ENCODE measurements at regions not wholly inside any gene's neighbourhood (a gene's known extent, or its start where the extent isn't known, plus 50 kb on each side); places are given as distances from the start of the nearest gene placed in this dataset.

DNA sequence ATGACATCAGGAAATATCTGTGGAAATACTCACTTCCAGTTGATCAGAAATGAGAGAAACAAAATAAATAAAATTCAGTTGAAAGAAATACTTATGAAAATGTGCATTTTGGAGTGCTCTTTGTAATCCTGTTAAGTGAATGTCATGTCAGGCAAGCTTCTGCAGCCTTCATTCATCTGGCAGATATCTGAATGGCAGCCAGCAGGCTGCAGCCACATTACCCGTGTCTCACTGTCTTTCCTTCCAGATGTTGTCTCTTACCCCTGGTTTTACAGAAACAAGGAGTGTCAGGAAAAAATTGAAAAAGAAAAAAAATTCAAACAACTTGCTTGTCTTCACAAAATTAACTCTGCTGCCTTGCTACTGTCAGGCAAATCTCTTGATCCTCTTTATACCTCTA, 445.0 kb upstream of the RIOK2 start:
- Histone ChIP-seq H3K4me3 (no peak overlapping the region), H3K9me3 (ENCODE audit: control insufficient read depth in 4 of 4, insufficient read depth in 3 of 4, low read length in 3 of 4) (no peaks in the 10 kb centered on the region), H3K4me1 (ENCODE audit: control insufficient read depth in 5 of 5, insufficient read depth in 5 of 5, low read length in 5 of 5) (no peaks in the 10 kb centered on the region), H3K9ac (ENCODE audit: insufficient read depth in 1 of 2, low read length in 2 of 2) (no peak overlapping the region), H3K27ac (ENCODE audit: low read depth in 1 of 2, low read length in 1 of 2) (peak overlapping the region in 1 of 2 donors; percentile 9), H3K27me3 (ENCODE audit: control insufficient read depth in 3 of 3, insufficient read depth in 3 of 3, low read length in 2 of 3) (no peaks in the 10 kb centered on the region), H3K36me3 (ENCODE audit: control insufficient read depth in 4 of 4, insufficient read depth in 4 of 4, low read length in 4 of 4) (no peaks in the 10 kb centered on the region)
- WGBS, 2 donors = 46 to 73% methylated on average over 1 of the region's 1 CpG
- TF ChIP-seq, protein P1, sequence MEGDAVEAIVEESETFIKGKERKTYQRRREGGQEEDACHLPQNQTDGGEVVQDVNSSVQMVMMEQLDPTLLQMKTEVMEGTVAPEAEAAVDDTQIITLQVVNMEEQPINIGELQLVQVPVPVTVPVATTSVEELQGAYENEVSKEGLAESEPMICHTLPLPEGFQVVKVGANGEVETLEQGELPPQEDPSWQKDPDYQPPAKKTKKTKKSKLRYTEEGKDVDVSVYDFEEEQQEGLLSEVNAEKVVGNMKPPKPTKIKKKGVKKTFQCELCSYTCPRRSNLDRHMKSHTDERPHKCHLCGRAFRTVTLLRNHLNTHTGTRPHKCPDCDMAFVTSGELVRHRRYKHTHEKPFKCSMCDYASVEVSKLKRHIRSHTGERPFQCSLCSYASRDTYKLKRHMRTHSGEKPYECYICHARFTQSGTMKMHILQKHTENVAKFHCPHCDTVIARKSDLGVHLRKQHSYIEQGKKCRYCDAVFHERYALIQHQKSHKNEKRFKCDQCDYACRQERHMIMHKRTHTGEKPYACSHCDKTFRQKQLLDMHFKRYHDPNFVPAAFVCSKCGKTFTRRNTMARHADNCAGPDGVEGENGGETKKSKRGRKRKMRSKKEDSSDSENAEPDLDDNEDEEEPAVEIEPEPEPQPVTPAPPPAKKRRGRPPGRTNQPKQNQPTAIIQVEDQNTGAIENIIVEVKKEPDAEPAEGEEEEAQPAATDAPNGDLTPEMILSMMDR (IDR thresholded peaks at IDR 0.05; ENCODE audit: control extremely low read depth, extremely low read depth) = no peak
- ATAC-seq (ENCODE audit: insufficient read depth, low FRiP score) (no peak), DNase-seq (peak in 2 of 3 donors; percentile 9 to 15)

DNA sequence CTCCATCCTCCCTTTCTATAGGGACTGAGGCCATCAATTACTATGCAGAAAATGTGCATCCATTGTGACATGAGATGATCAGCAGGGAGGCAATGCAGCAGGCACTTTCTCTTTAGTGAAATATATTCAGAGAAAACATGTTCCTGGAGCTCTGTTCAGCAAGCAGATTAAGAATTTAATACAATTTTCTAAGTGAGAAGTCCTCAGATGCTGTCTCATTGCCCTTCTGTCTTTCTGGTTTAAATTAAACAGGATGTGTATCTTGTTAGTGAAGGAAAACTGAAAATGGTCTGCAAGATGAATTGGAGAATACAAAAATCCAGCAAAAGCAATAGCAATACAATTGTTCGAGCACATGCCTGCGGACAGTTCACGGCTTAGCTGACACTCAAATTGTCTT, 445.8 kb upstream of the RIOK2 start:
- TF ChIP-seq, protein P1 (IDR thresholded peaks at IDR 0.05; ENCODE audit: control extremely low read depth, extremely low read depth) = no peak
- Histone ChIP-seq H3K27me3 (ENCODE audit: control insufficient read depth in 3 of 3, insufficient read depth in 3 of 3, low read length in 2 of 3) (no peaks in the 10 kb centered on the region), H3K9me3 (ENCODE audit: control insufficient read depth in 4 of 4, insufficient read depth in 3 of 4, low read length in 3 of 4) (no peaks in the 10 kb centered on the region), H3K4me3 (no peak overlapping the region), H3K9ac (ENCODE audit: insufficient read depth in 1 of 2, low read length in 2 of 2) (no peak overlapping the region), H3K36me3 (ENCODE audit: control insufficient read depth in 4 of 4, insufficient read depth in 4 of 4, low read length in 4 of 4) (no peaks in the 10 kb centered on the region), H3K27ac (ENCODE audit: low read depth in 1 of 2, low read length in 1 of 2) (no peak overlapping the region), H3K4me1 (ENCODE audit: control insufficient read depth in 5 of 5, insufficient read depth in 5 of 5, low read length in 5 of 5) (no peaks in the 10 kb centered on the region)
- WGBS, 2 donors = 83 to 94% methylated on average over 3 of the region's 3 CpGs
- no peak for ATAC-seq (ENCODE audit: insufficient read depth, low FRiP score)
- no peak for DNase-seq

DNA sequence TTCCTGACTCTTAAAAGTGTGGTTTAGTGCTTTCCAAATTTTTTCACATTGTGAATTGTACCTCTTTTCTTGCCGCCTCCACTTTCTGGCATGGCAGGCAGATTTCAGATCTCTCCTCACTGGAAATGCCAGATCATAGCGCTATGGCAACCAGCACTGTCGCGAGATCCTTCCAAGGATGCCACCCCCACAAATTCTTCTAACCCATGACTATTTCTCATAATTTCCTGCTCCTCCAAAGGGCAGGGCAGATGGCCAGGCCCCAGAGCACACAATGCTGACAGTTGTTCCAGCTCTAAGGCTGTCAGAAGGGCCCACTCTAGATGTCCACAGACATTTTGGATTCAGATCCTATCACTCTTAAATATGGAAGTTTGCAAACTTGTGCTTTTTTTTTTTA, 446.2 kb upstream of the RIOK2 start:
- 74 to 84% methylated on average over 4 of the region's 4 CpGs for WGBS, 2 donors
- H3K27ac ChIP-seq (ENCODE audit: low read depth in 1 of 2, low read length in 1 of 2) = no peak overlapping the region
- peak; percentile 12 to 30 (median 19) for DNase-seq
- TF ChIP-seq, protein P1 (IDR thresholded peaks at IDR 0.05; ENCODE audit: control extremely low read depth, extremely low read depth) = no peak
- H3K4me1 ChIP-seq (ENCODE audit: control insufficient read depth in 5 of 5, insufficient read depth in 5 of 5, low read length in 5 of 5) = no peaks in the 10 kb centered on the region
- peak; percentile 75 for ATAC-seq (ENCODE audit: insufficient read depth, low FRiP score)
- no peak overlapping the region for H3K4me3 ChIP-seq
- no peaks in the 10 kb centered on the region for H3K9me3 ChIP-seq (ENCODE audit: control insufficient read depth in 4 of 4, insufficient read depth in 3 of 4, low read length in 3 of 4)
- no peaks in the 10 kb centered on the region for H3K27me3 ChIP-seq (ENCODE audit: control insufficient read depth in 3 of 3, insufficient read depth in 3 of 3, low read length in 2 of 3)
- no peak overlapping the region for H3K9ac ChIP-seq (ENCODE audit: insufficient read depth in 1 of 2, low read length in 2 of 2)
- no peaks in the 10 kb centered on the region for H3K36me3 ChIP-seq (ENCODE audit: control insufficient read depth in 4 of 4, insufficient read depth in 4 of 4, low read length in 4 of 4)

DNA sequence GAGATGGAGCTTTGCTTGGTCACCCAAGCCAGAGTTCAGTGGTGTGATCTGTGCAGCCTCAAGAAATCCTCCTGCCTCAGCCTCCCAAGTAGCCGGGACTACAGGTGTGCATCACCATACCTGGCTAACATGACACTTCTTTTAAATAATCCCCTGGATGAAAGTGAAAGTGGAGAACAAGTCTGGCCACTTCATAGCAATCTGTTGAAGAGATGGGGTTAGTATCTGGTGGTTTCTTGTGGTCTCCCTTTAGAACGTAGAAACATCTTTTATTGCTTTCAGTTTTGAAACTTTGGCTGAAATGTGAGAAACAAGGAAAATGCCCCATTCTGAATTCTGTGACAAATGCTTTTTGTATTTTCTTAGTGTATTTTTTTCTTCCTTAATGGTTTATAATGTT, 452.5 kb upstream of the RIOK2 start:
- Histone ChIP-seq H3K36me3 (ENCODE audit: control insufficient read depth in 4 of 4, insufficient read depth in 4 of 4, low read length in 4 of 4) (no peaks in the 10 kb centered on the region), H3K27me3 (ENCODE audit: control insufficient read depth in 3 of 3, insufficient read depth in 3 of 3, low read length in 2 of 3) (no peaks in the 10 kb centered on the region), H3K27ac (ENCODE audit: low read depth in 1 of 2, low read length in 1 of 2) (no peak overlapping the region), H3K4me3 (no peak overlapping the region), H3K4me1 (ENCODE audit: control insufficient read depth in 5 of 5, insufficient read depth in 5 of 5, low read length in 5 of 5) (no peaks in the 10 kb centered on the region), H3K9ac (ENCODE audit: insufficient read depth in 1 of 2, low read length in 2 of 2) (no peak overlapping the region), H3K9me3 (ENCODE audit: control insufficient read depth in 4 of 4, insufficient read depth in 3 of 4, low read length in 3 of 4) (no peaks in the 10 kb centered on the region)
- WGBS, 2 donors = 77 to 84% methylated on average over 2 of the region's 2 CpGs
- ATAC-seq (ENCODE audit: insufficient read depth, low FRiP score) (no peak), DNase-seq (no peak)
- TF ChIP-seq, protein P1 (IDR thresholded peaks at IDR 0.05; ENCODE audit: control extremely low read depth, extremely low read depth) = no peak

All from lung (tissue), 11 donors.